NCI-H748 treated with DMSO at 0.1 percent for 48 hours (cell line): ENCODE measurements at regions not wholly inside any gene's neighbourhood (a gene's known extent, or its start where the extent isn't known, plus 50 kb on each side); places are given as distances from the start of the nearest gene placed in this dataset.
"Not testable (repeated sequence)": the region's sequence is repeated elsewhere in the genome, so short reads cannot be mapped to it uniquely, and the experiment has no call there.

Experiments used
- DNase-seq: peaks from one replicate; lab custom pipeline; 2025; lab: John Stamatoyannopoulos, UW

DNA sequence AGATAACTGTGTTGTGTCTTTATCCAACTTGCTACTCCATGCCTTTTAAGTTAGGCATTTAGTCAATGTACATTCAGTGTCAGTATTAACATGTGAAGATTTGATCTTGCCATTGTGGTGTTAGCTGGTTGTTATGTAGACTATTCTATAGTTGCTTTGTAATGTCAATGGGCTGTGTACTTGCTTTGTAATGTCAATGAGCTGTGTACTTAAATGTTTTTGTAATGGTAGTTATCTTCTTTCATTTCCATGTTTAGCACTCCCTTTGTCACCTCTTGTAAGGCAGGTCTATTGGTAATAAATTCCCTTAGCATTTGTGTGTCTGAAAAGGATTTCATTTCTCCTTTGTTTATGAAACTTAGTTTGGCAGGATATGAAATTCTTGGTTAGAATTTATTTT, 53.4 kb downstream of the MC4R start:
- DNase-seq = no peak

DNA sequence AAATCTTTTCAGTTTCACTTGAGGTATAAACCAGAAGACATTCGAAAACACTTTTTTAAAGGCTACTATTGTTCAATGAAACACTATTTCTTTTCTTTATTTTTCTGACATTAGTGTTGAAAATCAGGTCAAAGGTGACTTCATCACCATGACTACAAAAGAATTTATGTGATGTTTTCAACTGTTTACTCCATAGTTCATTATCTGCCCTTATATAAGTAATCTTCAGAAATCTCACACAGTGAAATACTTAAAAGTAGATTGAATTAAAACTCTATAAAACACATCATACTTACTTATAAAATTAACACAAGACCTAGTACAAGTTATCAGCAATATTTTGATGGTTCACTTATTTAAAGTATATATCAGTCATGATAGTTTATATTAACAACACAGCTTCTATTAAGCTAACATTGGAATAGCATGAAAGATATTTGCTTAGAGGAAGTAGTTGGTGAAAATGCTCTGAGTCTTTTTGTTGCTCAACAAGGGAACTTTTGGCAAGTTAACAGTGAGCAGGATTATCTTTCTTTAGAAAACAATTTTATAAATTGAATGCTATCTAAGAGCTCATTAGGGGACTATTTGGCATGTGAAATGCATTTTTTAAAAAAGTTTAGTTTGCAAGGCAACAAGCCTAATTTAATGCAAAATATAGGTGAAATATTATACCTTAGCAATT, 60.8 kb downstream of the MC4R start:
- no peak for DNase-seq

DNA sequence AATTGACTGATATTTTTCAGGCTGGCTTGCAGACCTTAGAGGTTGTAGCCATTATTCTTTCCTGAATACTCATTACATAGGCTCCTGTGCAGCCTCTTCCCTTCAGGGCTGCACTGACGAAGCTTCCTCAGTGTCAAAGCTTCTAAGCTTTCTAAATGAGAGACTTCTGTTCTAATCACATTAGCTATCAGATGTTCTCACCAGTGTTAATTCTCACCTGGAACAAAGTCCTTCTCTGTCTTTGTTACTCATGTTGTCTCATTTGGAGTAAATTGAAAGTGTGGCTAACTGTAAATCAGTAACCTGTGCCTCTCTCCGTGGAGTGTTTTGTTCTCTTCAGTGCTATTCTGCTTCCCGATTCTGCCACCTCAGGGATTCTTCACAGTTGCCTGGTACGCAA, 76.9 kb downstream of the MC4R start:
- DNase-seq = no peak

DNA sequence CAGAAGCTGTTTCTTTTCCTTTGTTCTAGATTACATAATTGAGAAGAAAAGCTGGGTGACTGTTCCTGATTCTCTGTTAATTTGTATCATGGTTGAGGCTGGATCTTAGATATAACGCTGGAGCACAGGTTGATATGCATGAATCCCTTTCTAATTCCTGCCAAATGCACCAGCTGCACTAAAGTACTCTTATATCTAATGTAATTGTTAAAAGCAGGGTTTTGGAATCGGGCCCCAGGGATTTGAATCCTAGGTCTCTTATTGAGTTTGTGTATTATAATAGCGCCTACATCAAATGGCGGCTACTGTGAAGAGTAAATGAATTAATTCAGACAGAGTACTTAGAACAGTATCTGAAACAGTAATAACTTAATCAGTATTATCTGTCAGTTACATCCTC, 80.4 kb downstream of the MC4R start:
- no peak for DNase-seq

DNA sequence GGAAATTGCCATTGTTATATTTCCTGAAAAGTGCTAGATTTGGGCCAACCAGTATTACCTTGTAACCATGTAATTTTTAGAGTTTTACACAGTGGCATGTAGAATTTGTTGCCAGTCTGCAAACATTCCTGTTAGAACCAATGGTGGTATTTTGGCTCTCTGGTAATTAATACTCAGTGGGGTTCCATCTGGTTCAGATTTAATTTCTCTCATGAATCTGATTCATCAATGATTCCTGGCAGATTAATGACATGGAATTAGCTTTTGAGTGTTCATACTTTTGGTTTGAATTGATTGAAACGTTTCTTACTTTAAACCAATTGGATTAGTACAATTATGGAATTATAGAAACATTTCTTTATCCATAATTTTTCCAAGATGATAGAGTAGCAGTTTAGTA, 93.2 kb downstream of the MC4R start:
- no peak for DNase-seq

DNA sequence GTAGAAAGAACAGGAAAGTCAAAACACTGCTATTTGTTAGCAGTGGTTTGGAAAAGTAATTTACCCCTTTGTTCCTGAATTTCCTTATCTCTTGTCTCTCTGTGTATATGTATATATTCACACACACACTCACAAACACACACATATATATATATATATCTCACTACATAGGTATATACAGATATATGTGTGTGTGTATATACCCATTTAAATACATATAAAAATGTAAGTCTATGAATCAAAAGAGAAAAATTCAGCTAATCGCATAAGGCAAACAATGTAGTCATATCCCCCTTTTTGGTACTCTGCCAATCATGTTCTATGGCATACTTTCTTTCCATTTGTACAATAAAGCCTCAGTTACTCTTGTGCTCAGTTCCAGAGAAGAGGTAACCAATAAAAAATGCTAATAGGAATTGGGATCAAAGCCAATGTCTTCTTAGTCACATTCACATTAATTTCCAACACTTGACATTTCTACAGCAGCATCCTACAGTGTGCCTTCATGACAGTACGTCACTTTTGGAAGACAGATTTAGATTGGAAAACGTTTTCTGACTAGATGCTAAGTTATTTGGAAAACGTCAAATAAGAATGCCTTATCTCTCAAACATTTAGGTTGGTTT, 94.6 kb downstream of the MC4R start:
- no peak for DNase-seq

DNA sequence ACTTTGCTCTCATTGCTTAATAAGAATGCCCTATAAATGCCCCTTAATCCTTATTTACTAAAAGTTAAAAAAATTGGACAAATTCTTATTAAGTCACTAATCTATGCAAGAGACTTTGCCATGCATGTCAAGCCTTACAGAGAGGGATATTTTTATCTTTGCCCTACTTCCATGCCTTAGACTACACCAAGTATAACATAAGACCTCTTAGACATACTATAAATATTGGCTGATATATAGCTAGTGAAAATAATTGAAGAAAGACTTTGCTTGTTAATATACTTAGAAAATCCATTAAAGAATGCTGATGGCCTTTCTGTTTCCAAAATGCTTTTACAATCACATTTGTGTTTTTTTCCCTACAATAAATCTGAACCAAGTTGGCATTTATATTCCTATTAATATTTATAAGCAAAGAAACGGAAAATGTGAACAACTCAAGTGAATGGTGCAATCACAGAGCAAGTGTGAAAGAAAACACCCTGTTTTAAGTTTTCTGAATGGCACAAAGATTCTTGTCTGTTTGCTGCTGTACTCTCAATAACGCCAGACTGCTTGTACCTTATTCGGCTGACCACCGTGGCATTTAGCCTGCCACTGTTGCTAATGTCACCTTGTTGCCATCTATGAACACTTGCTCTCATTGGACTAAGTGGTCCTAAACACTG, 105.0 kb downstream of the MC4R start:
- no peak for DNase-seq

DNA sequence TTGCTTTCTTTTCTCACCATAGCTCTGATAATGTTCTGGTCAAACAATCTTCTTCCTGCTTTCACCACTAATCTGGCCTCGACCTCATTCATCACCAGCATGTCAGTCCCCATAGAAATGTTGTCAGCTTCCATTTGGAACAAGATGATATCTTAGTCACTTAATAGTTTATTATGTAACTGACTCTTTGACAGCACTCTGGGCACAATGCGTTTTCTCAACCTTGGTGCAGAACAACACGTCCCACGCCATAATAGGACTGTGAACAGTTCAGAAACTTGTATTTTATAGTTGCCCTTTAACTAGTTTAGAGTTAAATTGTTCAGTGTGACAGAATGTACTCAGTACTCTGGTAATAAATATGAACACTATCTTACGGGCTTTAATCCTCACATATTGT, 106.0 kb downstream of the MC4R start:
- no peak for DNase-seq

DNA sequence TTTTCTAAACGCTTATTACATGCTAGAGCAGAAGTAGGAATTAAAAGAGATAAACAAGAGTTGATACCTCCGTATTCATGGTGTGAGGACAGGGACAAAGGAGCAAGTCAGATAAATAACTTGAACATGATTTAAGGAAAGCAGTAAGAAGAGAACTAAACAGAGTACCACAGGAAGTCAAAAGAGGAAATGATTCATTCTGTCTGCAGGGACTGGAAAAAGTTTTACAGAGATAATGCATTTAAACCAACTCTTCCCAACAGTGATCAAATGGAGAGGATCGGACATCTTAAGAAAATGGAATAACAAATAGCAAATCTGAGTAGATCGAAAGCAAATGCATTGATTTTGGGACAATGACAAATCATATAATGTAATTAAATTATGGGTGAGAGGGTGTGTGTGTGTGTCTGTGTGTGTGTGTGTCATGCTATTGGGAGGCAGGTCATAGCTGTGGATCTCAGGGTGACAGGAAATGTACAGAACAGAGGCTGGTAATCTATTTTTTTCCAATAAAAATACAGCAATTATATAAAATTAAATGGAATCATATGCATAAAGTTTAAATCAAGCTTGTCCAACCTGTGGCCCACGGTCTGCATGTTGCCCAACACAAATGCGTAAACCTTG, 113.4 kb downstream of the MC4R start:
- no peak for DNase-seq

DNA sequence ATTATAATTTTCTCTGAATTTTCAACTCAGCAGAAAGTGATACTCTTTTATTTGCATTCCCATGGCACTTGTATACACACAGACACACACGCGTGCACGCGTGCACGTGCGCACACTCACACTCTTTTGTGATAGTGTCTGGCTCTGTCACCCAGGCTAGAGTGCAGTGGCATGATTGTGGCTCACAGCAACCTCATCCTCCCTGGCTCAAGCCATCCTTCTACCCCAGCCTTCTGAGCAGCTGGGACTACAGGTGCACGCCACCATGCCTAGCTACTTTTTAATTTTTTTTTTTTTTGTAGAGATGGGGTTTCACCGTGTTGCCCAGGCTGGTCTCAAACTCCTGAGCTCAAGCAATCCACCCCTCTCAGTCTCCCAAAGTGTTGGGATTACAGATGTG, 123.2 kb downstream of the MC4R start:
- no peak for DNase-seq

DNA sequence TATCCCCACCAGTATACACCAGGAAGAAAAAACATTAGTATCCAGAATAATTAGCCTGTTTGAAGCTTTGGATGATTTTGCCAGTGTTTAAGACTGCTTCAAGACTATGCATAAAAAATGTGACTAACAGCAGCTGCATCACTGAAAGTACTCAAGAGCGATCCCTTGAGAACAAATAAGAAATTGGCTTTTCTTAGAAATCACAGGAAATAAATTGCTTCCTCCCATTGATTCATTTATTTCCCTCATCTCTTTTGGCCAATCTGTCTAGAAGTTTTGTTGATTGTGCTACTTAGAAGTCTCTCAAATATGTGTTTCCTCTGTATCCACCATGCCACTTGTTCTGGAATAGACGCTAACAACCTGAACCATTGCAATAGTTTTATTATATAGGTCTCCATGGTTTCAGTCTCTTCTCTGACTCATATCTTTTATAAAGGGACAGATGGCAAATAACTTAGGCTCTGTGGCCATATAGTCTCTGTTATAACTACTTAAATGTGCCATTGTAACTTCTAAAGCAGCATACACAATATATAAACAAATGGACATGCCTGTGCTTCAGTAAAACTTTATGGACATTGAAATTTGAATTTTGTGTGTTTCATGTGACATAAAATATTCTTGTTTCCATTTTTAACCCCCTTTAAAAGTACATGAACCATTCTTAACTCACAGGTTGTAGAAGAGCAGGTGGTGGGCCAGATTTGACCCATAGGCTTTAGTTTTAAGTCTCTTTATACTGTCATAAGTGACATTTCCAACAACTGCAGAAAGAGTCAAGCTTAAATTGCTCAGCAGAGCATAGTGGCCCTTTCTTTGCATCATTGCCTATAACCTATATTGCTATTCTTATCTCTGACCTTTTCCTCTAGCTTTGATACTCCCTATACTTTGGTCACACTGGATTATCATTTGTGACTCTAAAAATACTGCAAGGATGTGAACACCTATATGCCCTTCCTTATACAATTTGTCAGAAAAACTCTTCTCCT, 123.9 kb downstream of the MC4R start:
- no peak for DNase-seq

DNA sequence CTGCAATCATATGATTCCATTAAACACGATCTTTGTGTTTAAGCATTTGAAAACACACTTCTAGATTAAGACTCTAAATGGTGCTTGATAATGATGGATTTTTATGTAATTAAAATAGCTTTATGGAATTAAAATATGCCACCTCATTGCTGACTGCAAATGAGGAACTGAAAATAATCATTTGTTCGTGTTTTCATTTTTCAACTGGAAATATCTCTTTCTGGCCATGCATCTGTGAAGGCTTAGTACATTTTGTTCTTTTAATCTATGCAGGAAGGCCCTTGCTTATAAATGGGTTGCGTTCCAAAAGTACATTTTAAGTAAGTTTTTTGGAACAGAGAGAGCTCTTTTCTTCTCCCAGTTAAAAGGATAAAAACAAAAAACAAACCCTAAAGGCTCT, 125.5 kb downstream of the MC4R start:
- DNase-seq = no peak

DNA sequence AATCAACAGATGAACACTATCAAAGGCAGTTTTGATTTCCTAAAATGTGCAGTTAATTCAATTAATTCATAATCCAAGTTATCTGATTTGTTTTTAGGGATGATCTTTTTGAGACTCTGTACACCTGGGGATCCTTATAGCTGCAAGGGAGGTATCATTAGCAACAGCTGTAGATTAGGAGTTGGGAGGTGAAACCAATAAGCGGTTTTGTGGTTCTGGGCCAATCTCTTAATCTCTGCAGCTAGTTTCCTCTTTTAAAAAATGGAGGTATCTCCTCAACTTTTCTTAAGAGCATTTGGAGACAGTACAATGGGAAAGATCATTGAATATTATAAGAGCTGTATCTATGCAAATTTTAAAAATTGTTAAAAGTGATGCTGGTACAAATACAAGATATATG, 126.0 kb downstream of the MC4R start:
- no peak for DNase-seq

DNA sequence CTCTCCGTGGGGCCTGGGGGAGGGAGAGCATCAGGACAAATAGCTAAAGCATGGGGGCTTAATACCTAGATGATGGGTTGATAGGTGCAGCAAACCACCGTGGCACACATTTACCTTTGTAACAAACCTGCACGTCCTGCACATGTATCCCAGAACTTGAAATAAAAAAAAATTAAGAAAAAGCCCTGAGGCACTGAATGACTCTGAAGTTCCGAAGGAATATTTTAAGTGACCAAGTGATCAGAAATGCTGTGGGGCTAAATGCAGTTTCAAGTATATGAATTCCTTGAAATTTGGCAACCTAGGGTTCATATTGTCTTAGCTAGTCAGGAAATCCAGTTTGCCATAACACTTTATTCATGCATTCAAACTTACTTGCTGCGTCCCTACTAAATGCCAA, 127.5 kb downstream of the MC4R start:
- no peak for DNase-seq

DNA sequence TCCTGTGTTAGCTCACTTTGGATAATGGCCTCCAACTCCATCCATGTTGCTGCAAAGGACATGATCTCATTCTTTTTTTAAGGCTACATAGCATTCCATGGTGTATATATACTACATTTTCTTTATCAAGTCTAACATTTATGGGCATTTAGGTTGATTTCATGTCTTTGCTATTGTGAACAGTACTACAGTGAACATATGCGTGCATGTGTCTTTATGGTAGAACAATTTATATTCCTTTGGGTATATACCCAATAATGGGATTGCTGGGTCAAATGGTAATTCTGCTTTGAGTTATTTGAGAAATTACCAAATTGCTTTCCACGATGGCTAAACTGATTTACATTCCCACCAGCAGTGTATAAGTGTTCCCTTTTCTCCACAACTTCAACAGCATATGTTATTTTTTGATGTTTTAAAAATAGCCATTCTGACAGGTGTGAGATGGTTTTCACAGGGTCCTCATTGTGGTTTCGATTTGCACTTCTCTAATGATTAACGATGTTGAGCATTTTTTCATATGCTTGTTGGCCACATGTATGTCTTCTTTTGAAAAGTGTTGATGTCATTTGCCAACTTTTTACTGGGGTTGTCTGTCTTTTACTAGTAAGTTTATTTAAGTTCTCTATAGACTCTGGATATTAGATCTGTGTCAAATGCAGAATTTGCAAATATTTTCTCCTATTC, 133.4 kb downstream of the MC4R start:
- DNase-seq = not testable (repeated sequence)

DNA sequence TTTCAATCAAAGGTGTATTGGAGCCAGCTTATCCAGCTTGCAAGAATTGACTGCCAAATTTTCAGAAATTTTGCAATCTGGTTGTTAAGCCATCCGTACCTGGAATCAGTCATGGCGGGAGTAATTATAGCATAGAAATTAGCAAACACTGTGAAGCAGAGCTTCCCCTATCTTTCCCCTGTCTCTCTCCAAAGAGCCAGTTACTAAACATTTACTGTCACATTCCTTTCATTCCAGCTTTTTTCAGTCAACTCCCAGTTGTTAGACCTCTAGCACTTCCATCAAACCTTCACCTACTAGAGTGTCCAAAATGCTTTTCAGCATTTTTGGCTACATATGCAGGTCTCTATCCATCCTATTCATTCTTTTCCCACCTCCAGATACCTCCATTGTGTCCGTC, 137.4 kb downstream of the MC4R start:
- DNase-seq = no peak

DNA sequence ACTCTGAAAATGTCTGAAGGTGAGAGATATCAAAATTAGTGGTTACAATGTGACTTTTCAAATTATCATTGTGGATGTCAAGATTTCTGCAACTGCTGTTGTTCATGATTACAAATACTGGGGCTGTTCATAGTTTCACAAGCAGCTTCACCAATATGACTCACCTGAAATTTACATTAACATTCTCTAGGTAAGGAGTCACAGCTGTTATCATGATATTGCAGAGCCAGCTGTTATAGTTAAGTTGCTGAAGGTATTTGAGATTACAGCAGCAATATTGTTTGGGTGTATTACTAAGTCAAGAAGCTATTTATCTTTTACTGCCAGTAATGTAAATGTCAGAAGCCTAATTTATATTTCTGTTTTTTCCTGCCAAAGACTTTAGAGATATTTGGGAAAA, 140.0 kb downstream of the MC4R start:
- DNase-seq = no peak

DNA sequence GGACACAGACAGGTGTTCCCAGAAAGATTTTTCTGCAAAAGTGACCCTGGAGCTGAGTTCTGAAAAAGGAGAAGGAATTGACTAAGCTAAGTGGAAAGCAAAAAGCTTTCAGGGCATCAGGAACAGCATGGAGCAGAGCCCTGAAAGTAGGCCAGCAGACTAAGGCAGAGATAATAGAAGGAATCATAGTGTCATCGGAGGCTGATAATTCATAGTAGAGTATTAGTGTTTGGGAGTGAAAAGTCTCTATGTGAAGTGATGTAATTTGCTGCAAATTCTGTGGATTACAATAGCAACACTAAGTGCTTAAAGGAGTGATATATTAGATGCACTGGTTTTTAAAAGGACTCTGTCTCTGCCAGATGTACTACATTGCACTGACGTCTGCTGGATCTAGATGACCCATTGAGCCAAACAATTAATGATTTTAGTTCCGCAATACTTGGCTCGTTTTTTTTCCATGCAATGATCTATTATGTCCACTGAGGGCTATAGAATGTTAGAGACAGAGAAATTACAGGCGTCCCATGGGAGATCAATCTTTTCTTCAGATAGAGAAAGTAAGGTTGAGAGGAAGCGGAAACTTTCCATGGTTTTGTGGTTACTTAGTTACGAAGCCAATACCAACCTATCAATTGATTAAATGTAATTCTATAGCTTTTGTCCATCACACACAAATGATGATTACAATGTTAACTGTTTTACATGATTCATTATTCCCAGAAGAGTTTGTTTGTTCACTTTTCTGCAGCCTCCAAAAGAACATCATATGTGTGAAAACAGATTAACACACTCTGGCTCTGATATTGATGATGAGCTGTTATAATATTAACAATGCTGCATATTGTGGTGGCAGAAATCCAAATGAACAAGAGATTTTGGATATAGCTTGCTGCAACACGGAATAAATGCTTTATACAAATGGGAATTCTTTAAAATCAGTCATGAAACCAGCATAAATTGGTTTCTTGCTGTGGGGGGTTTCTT, 143.7 kb downstream of the MC4R start:
- no peak for DNase-seq

DNA sequence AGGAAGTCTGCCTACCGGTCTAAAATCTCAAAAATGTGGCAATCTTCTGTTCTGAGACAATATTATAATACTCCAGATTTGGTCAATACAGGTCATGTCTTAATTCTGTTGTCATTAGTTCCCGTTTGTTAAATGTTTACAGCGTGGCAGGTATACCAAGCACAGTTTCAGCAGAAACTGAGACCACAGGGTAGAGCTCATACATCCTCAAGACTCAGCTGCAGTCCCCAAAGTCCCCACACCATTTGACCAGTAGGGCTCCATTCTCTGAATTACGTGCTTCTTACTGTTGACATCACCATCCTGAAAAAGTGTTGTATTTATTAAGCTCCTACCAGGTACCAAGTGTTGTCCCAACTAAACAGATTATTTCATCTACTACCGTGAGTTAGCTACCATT, 157.1 kb downstream of the MC4R start:
- DNase-seq = no peak

DNA sequence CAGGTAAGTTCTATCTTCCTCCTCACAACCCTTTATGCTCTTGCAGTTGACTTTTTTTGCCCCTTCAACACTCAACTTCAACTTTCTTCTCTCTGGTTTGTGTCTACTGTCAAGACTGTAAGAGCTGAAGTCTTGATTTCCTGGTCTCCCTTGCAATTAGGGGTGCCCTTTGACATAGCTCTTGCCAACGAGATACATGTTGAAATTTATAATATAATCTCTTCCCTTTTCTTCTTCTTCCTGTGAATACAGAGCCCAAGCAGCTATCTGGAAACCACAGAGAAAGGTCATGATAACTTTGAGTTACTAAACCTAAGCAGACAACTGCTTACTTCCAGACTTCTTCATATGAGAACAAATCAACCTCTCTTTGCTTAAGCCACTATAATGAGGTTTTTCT, 163.5 kb downstream of the MC4R start:
- no peak for DNase-seq
